ENCODE measurements at regions not wholly inside any gene's neighbourhood (a gene's known extent, or its start where the extent isn't known, plus 50 kb on each side); places are given as distances from the start of the nearest gene placed in this dataset.

- no peak overlapping the region for H3K27ac ChIP-seq (ENCODE audit: low read length)
- H3K9me3 ChIP-seq (ENCODE audit: control insufficient read depth, insufficient read depth, low read depth, low read length) = no peaks in the 10 kb centered on the region
- no peaks in the 10 kb centered on the region for H3K36me3 ChIP-seq (ENCODE audit: control insufficient read depth, insufficient read depth, low read length)
- in situ Hi-C loops (cut with HindIII; ENCODE audit: low pct_unique_long_range_greater_than_20kb, low sequenced_read_pairs) = no loop called here
- intact Hi-C loops (cut with micrococcal nuclease; ENCODE audit: unreplicated experiment) = no loop called here
- H3K27me3 ChIP-seq (ENCODE audit: control insufficient read depth, insufficient read depth, low read length) = no peaks in the 10 kb centered on the region
- ChIA-PET POLR2A (no interaction called here), CTCF (interaction anchor here (0.6 kb wide), 1 partner anchor 109 kb away, joined by 3 read pairs; no protein-coding TSS in a partner anchor)
- TF ChIP-seq POLR2AphosphoS5 (IDR thresholded peaks at IDR 0.05; ENCODE audit: low read depth, low read length) (no peak), TCF7L2 (IDR thresholded peaks at IDR 0.05; ENCODE audit: low read depth, low read length) (no peak), REST (IDR thresholded peaks at IDR 0.05; ENCODE audit: insufficient read depth in 1 of 2, low read depth in 2 of 2, low read length in 1 of 2) (no peak), CTCF (IDR thresholded peaks at IDR 0.05) (no peak), SIN3A (IDR thresholded peaks at IDR 0.05; ENCODE audit: borderline replicate concordance, insufficient read depth, low read depth, low read length) (no peak)
- no peaks in the 10 kb centered on the region for H3K4me1 ChIP-seq (ENCODE audit: control insufficient read depth, insufficient read depth, low read length)
- H3K4me3 ChIP-seq (ENCODE audit: low read depth in 2 of 2, low read length in 2 of 2) = no peak overlapping the region
- DNase-seq (ENCODE audit: low read depth, low spot score) (no peak), ATAC-seq (no peak)
- no TSS peak for BruUV-seq (replicated peaks)
These were observed 598.3 kb upstream of the BCHE start for GRCh38 chr3:166435469-166436057.

- no TSS peak for BruUV-seq (replicated peaks)
- Histone ChIP-seq H3K9me3 (ENCODE audit: control insufficient read depth, insufficient read depth, low read depth, low read length) (no peaks in the 10 kb centered on the region), H3K27me3 (ENCODE audit: control insufficient read depth, insufficient read depth, low read length) (no peaks in the 10 kb centered on the region), H3K36me3 (ENCODE audit: control insufficient read depth, insufficient read depth, low read length) (no peaks in the 10 kb centered on the region), H3K4me1 (ENCODE audit: control insufficient read depth, insufficient read depth, low read length) (no peaks in the 10 kb centered on the region), H3K27ac (ENCODE audit: low read length) (no peak overlapping the region), H3K4me3 (ENCODE audit: low read depth in 2 of 2, low read length in 2 of 2) (no peak overlapping the region)
- ChIA-PET POLR2A (no interaction called here), CTCF (no interaction called here)
- in situ Hi-C loops (cut with HindIII; ENCODE audit: low pct_unique_long_range_greater_than_20kb, low sequenced_read_pairs) (no loop called here), intact Hi-C loops (cut with micrococcal nuclease; ENCODE audit: unreplicated experiment) (no loop called here)
- TF ChIP-seq TCF7L2 (IDR thresholded peaks at IDR 0.05; ENCODE audit: low read depth, low read length) (no peak), POLR2AphosphoS5 (IDR thresholded peaks at IDR 0.05; ENCODE audit: low read depth, low read length) (no peak), REST (IDR thresholded peaks at IDR 0.05; ENCODE audit: insufficient read depth in 1 of 2, low read depth in 2 of 2, low read length in 1 of 2) (no peak), SIN3A (IDR thresholded peaks at IDR 0.05; ENCODE audit: borderline replicate concordance, insufficient read depth, low read depth, low read length) (no peak), CTCF (IDR thresholded peaks at IDR 0.05) (no peak)
- DNase-seq (ENCODE audit: low read depth, low spot score) (no peak), ATAC-seq (no peak)
These were observed 595.8 kb upstream of the BCHE start for GRCh38 chr3:166433060-166433459.
